Erythroblast (primary cell): ENCODE measurements at regions not wholly inside any gene's neighbourhood (a gene's known extent, or its start where the extent isn't known, plus 50 kb on each side); places are given as distances from the start of the nearest gene placed in this dataset.

Experiments
- GATA1 ChIP-seq: IDR thresholded peaks from 2 replicates; pipeline ENCODE4 v1.6.1; 2011; ENCODE audit warnings: low read depth, mild to moderate bottlenecking, control low read depth, low read length, moderate library complexity
- POLR2A ChIP-seq: IDR thresholded peaks from 2 replicates; pipeline ENCODE4 v1.6.1; 2011; ENCODE audit warnings: mild to moderate bottlenecking, low read length

DNA sequence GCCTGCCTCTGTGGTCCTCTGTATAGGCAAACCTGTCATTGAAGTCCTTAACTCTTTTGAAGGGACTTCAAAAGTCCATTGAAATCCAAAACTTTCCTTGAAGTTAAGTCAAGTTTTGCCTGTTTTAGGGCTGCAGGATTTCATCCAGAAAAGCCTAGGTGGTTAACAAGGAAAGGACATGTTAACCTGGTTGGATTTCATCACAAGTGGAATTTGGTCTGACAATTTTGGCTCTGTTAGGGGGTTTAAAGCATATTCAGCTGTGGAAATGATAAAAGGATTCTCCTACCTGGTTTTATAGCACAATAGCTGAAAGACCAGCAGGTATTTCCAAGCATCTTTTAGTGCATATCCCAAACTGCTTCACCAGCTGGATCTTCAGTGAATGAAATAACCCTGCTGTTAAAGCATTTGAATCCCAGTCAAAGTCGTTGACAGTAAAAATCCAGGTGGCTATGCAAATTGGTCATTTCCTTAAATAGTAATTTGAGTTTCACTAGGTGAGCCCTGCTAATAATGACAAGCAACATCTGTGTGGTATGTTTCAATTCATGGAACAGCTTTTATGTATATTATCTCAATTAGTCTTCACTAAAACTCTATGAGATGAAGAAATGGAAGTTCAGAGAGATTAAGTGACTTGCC, 400.5 kb downstream of the ETNK1 start:
- TF ChIP-seq POLR2A (no peak), GATA1 (no peak)
